Adrenal gland (tissue), 5 donors: ENCODE measurements at regions not wholly inside any gene's neighbourhood (a gene's known extent, or its start where the extent isn't known, plus 50 kb on each side); places are given as distances from the start of the nearest gene placed in this dataset.

Experiments
- CTCF ChIP-seq, 6 experiments: fragments of 450-650 bp in 4 of 6; fragments of 200-600 bp in 2 of 6; sonication (generic) in 1 of 6; IDR thresholded peaks; 1 replicate in 5 of 6; 2 replicates in 1 of 6; pipeline versions ENCODE4 v1.5.1 to v1.8.0; 2016 to 2021; ENCODE audit warnings: antibody characterized with exemption in 6 of 6, mild to moderate bottlenecking in 2 of 6, moderate library complexity in 1 of 6
- POLR2A ChIP-seq, 2 donors: fragments of 450-650 bp; IDR thresholded peaks; one replicate each; pipeline ENCODE4 v1.6.1; 2017; ENCODE audit warnings: antibody characterized with exemption in 2 of 2, mild to moderate bottlenecking in 2 of 2, moderate library complexity in 1 of 2
- donor health status: DM: no; HTN: no; CAD: no.

- TF ChIP-seq CTCF (IDR thresholded peaks at IDR 0.05), result no peak
- no peak for TF ChIP-seq POLR2A (IDR thresholded peaks at IDR 0.05)
Observed at GRCh38 chrY:8566198-8566597, 771.1 kb upstream of the TSPY4 start.
